Stomach (tissue), 4 donors: ENCODE measurements at regions not wholly inside any gene's neighbourhood (a gene's known extent, or its start where the extent isn't known, plus 50 kb on each side); places are given as distances from the start of the nearest gene placed in this dataset.

Experiments
- CTCF ChIP-seq, 7 experiments: fragments of 450-650 bp in 4 of 7; fragments of 200-600 bp in 3 of 7; sonication (generic) in 3 of 7; IDR thresholded peaks; one replicate each; pipeline ENCODE4 v1.5.1; 2016 to 2019; ENCODE audit warnings: antibody characterized with exemption in 7 of 7, control low read depth in 2 of 7, mild to moderate bottlenecking in 1 of 7
- EP300 ChIP-seq: sonication (generic); formaldehyde crosslinking; IDR thresholded peaks from one replicate; pipeline ENCODE4 v1.6.1; 2017; ENCODE audit warnings: antibody characterized with exemption
- POLR2A ChIP-seq, 4 donors: fragments of 450-650 bp; IDR thresholded peaks; one replicate each; pipeline ENCODE4 v1.6.1; 2016; ENCODE audit warnings: antibody characterized with exemption in 4 of 4, control low read depth in 2 of 4, mild to moderate bottlenecking in 1 of 4, moderate library complexity in 1 of 4
- POLR2AphosphoS5 ChIP-seq, 3 donors: sonication (generic); formaldehyde crosslinking; IDR thresholded peaks; one replicate each; pipeline ENCODE4 v1.6.1; 2016; ENCODE audit warnings: antibody characterized with exemption in 3 of 3

- TF ChIP-seq POLR2A (IDR thresholded peaks at IDR 0.05) = no peak
- no peak for TF ChIP-seq CTCF (IDR thresholded peaks at IDR 0.05)
- no peak for TF ChIP-seq POLR2AphosphoS5 (IDR thresholded peaks at IDR 0.05)
- no peak for TF ChIP-seq EP300
Observed at GRCh38 chr5:155299386-155300005, 285.9 kb downstream of the KIF4B start.
